ENCODE measurements at regions not wholly inside any gene's neighbourhood (a gene's known extent, or its start where the extent isn't known, plus 50 kb on each side); places are given as distances from the start of the nearest gene placed in this dataset.

DNA sequence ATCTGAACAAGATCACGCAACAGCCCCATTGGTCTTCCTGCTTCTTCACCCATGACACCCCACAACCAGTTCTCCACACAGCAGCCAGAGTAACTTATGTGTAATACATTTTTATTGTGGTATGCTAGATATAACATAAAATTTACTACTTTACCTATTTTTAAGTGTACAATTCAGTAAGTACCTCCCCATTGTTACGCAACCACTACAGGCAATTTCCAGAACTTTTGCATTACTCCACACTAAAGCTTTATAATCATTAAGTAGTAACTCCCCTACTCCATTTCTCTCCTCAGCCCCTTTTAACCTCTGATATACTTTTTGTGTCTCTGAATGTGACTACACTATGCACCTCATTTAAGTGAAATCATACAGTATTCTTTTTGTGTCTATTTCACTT, 575.4 kb upstream of the CADM1 start (continued):
- no peak for TF ChIP-seq ZNF331 (CRISPR knock-in tag; IDR thresholded peaks at IDR 0.05; ENCODE audit: low read depth)
- no peak for TF ChIP-seq NANOG (IDR thresholded peaks at IDR 0.05; ENCODE audit: borderline replicate concordance)
- no peak for TF ChIP-seq ZNF114 (CRISPR knock-in tag; IDR thresholded peaks at IDR 0.05)
- no peak for TF ChIP-seq JUNB (IDR thresholded peaks at IDR 0.05; ENCODE audit: unreplicated experiment)
- no peak for TF ChIP-seq POLR2AphosphoS5 (IDR thresholded peaks at IDR 0.05; ENCODE audit: low read depth)
- no peak for TF ChIP-seq STAT1 (IDR thresholded peaks at IDR 0.05; ENCODE audit: unreplicated experiment)
- TF ChIP-seq EZH2phosphoT487 (IDR thresholded peaks at IDR 0.05; ENCODE audit: unreplicated experiment), result no peak
- TF ChIP-seq CREB1 (CRISPR knock-in tag; IDR thresholded peaks at IDR 0.05; ENCODE audit: low read depth), result no peak
- TF ChIP-seq, protein P1, sequence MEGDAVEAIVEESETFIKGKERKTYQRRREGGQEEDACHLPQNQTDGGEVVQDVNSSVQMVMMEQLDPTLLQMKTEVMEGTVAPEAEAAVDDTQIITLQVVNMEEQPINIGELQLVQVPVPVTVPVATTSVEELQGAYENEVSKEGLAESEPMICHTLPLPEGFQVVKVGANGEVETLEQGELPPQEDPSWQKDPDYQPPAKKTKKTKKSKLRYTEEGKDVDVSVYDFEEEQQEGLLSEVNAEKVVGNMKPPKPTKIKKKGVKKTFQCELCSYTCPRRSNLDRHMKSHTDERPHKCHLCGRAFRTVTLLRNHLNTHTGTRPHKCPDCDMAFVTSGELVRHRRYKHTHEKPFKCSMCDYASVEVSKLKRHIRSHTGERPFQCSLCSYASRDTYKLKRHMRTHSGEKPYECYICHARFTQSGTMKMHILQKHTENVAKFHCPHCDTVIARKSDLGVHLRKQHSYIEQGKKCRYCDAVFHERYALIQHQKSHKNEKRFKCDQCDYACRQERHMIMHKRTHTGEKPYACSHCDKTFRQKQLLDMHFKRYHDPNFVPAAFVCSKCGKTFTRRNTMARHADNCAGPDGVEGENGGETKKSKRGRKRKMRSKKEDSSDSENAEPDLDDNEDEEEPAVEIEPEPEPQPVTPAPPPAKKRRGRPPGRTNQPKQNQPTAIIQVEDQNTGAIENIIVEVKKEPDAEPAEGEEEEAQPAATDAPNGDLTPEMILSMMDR (conservative IDR thresholded peaks at IDR 0.05; ENCODE audit: low read depth in 2 of 2), result no peak
- TF ChIP-seq, protein P2, sequence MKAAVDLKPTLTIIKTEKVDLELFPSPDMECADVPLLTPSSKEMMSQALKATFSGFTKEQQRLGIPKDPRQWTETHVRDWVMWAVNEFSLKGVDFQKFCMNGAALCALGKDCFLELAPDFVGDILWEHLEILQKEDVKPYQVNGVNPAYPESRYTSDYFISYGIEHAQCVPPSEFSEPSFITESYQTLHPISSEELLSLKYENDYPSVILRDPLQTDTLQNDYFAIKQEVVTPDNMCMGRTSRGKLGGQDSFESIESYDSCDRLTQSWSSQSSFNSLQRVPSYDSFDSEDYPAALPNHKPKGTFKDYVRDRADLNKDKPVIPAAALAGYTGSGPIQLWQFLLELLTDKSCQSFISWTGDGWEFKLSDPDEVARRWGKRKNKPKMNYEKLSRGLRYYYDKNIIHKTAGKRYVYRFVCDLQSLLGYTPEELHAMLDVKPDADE (IDR thresholded peaks at IDR 0.05), result no peak

DNA sequence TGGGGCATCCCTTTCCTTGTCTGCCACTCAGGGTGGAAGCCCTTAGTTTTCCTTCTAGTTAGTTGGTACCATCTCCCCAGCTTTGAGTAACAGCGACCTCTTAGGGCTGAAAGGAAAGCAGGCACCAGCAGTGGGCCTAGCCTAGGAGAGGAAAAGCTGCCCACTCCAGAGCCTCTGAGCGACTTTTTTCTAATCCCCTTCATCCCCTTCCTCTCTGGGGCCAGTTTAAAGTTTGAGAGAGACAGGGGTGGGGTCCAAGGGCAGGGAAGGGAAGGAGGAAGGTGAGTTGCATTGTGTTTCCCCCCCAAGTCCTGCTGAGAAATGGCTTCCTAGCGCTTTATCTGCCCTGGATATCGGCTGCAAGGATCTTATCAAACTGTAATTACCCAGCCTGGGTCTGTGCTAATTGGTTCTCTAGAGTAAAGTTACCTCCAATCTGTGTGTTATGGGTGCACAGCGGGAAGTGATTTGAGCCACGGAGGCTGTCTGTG, 573.9 kb upstream of the CADM1 start:
- Mint-ChIP-seq H3K9me3 (peaks cover 7% of the 10 kb centered on the region; the same call in 2 of the 3 replicates), H3K27me3 (ENCODE audit: insufficient read depth, low read depth, poor library complexity) (no peaks in the 10 kb centered on the region), H3K4me1 (0 out of 3 replicates have a peak, but pooled peaks cover 3% of the 10 kb centered on the region), H3K27ac (no peak overlapping the region), H3K36me3 (ENCODE audit: low read depth) (no peaks in the 10 kb centered on the region), H3K4me3 (no peak overlapping the region)
- no peaks in the 10 kb centered on the region for H3K36me3 ChIP-seq (ENCODE audit: insufficient read depth)
- 0 out of 2 replicates have a peak overlapping the region, but pooled peaks have one; percentile 29 for H2AFZ ChIP-seq
- H3K9me2 ChIP-seq (ENCODE audit: insufficient read depth), result no peaks in the 10 kb centered on the region
- TF ChIP-seq CREB1 (CRISPR knock-in tag; IDR thresholded peaks at IDR 0.05; ENCODE audit: low read depth), result no peak
- no peak for TF ChIP-seq EZH2phosphoT487 (IDR thresholded peaks at IDR 0.05; ENCODE audit: unreplicated experiment)
- TF ChIP-seq, protein P1 (conservative IDR thresholded peaks at IDR 0.05; ENCODE audit: low read depth in 2 of 2), result peak; percentile 66 to 82
- TF ChIP-seq JUNB (IDR thresholded peaks at IDR 0.05; ENCODE audit: unreplicated experiment), result no peak
- TF ChIP-seq, protein P3, sequence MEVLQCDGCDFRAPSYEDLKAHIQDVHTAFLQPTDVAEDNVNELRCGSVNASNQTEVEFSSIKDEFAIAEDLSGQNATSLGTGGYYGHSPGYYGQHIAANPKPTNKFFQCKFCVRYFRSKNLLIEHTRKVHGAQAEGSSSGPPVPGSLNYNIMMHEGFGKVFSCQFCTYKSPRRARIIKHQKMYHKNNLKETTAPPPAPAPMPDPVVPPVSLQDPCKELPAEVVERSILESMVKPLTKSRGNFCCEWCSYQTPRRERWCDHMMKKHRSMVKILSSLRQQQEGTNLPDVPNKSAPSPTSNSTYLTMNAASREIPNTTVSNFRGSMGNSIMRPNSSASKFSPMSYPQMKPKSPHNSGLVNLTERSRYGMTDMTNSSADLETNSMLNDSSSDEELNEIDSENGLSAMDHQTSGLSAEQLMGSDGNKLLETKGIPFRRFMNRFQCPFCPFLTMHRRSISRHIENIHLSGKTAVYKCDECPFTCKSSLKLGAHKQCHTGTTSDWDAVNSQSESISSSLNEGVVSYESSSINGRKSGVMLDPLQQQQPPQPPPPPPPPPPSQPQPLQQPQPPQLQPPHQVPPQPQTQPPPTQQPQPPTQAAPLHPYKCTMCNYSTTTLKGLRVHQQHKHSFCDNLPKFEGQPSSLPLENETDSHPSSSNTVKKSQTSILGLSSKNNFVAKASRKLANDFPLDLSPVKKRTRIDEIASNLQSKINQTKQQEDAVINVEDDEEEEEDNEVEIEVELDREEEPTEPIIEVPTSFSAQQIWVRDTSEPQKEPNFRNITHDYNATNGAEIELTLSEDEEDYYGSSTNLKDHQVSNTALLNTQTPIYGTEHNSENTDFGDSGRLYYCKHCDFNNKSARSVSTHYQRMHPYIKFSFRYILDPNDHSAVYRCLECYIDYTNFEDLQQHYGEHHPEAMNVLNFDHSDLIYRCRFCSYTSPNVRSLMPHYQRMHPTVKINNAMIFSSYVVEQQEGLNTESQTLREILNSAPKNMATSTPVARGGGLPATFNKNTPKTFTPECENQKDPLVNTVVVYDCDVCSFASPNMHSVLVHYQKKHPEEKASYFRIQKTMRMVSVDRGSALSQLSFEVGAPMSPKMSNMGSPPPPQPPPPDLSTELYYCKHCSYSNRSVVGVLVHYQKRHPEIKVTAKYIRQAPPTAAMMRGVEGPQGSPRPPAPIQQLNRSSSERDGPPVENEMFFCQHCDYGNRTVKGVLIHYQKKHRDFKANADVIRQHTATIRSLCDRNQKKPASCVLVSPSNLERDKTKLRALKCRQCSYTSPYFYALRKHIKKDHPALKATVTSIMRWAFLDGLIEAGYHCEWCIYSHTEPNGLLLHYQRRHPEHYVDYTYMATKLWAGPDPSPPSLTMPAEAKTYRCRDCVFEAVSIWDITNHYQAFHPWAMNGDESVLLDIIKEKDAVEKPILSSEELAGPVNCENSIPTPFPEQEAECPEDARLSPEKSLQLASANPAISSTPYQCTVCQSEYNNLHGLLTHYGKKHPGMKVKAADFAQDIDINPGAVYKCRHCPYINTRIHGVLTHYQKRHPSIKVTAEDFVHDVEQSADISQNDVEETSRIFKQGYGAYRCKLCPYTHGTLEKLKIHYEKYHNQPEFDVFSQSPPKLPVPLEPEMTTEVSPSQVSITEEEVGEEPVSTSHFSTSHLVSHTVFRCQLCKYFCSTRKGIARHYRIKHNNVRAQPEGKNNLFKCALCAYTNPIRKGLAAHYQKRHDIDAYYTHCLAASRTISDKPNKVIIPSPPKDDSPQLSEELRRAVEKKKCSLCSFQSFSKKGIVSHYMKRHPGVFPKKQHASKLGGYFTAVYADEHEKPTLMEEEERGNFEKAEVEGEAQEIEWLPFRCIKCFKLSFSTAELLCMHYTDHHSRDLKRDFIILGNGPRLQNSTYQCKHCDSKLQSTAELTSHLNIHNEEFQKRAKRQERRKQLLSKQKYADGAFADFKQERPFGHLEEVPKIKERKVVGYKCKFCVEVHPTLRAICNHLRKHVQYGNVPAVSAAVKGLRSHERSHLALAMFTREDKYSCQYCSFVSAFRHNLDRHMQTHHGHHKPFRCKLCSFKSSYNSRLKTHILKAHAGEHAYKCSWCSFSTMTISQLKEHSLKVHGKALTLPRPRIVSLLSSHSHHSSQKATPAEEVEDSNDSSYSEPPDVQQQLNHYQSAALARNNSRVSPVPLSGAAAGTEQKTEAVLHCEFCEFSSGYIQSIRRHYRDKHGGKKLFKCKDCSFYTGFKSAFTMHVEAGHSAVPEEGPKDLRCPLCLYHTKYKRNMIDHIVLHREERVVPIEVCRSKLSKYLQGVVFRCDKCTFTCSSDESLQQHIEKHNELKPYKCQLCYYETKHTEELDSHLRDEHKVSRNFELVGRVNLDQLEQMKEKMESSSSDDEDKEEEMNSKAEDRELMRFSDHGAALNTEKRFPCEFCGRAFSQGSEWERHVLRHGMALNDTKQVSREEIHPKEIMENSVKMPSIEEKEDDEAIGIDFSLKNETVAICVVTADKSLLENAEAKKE (CRISPR knock-in tag; IDR thresholded peaks at IDR 0.05), result no peak
- DNase-seq (ENCODE audit: low spot score) (peak; percentile 72), ATAC-seq (peak; percentile 98)
- no peak overlapping the region for H3K27ac ChIP-seq (ENCODE audit: low read depth)
- H3F3A ChIP-seq (replicated peaks; ENCODE audit: low read depth), result no peaks in the 10 kb centered on the region
- no peaks in the 10 kb centered on the region for H4K20me1 ChIP-seq (replicated peaks; ENCODE audit: insufficient read depth)
- H3K4me1 ChIP-seq (ENCODE audit: insufficient read depth), result no peaks in the 10 kb centered on the region; the same call in 1 of the 2 replicates
- H3K4me2 ChIP-seq, result no peak overlapping the region
- no peaks in the 10 kb centered on the region for H3K27me3 ChIP-seq (ENCODE audit: insufficient read depth)
- no peaks in the 10 kb centered on the region for H3K79me2 ChIP-seq (replicated peaks; ENCODE audit: insufficient read depth)
- no peak overlapping the region for H3K4me3 ChIP-seq
